Endometrial microvascular endothelial cells (primary cell): ENCODE measurements at regions not wholly inside any gene's neighbourhood (a gene's known extent, or its start where the extent isn't known, plus 50 kb on each side); places are given as distances from the start of the nearest gene placed in this dataset.

Experiments used
- in situ Hi-C: cut with HindIII; loops from 2 replicates; pipeline ENCODE4 v1.10.0; 2017; ENCODE audit warnings: low sequenced_read_pairs, low pct_unique_long_range_greater_than_20kb; ENCODE audit errors: inconsistent ontology term

- in situ Hi-C loops = no loop called here
These were observed 201.1 kb upstream of the ARGLU1 start for GRCh38 chr13:106768991-106769390.

- in situ Hi-C loops = no loop called here
These were observed 194.8 kb upstream of the ARGLU1 start for GRCh38 chr13:106762708-106763107.

GRCh38 chr13:106756446-106756845, 188.5 kb upstream of the ARGLU1 start:
- in situ Hi-C loops = no loop called here

- in situ Hi-C loops = no loop called here
These were observed 187.6 kb upstream of the ARGLU1 start for GRCh38 chr13:106755542-106755941.

- in situ Hi-C loops = no loop called here
These were observed 185.3 kb upstream of the ARGLU1 start for GRCh38 chr13:106753251-106753650.

- in situ Hi-C loops = no loop called here
These were observed 184.7 kb upstream of the ARGLU1 start for GRCh38 chr13:106752584-106753170.

- in situ Hi-C loops = no loop called here
These were observed 180.8 kb upstream of the ARGLU1 start for GRCh38 chr13:106748785-106749184.

GRCh38 chr13:106744516-106744915, 176.6 kb upstream of the ARGLU1 start:
- in situ Hi-C loops = no loop called here

GRCh38 chr13:106738186-106738678, 170.3 kb upstream of the ARGLU1 start:
- in situ Hi-C loops = no loop called here

- in situ Hi-C loops = no loop called here
These were observed 169.0 kb upstream of the ARGLU1 start for GRCh38 chr13:106736941-106737340.

GRCh38 chr13:106734198-106734597, 166.3 kb upstream of the ARGLU1 start:
- in situ Hi-C loops = no loop called here

GRCh38 chr13:106723036-106723435, 155.1 kb upstream of the ARGLU1 start:
- in situ Hi-C loops = no loop called here

- in situ Hi-C loops = no loop called here
These were observed 154.7 kb upstream of the ARGLU1 start for GRCh38 chr13:106722620-106723019.

GRCh38 chr13:106721599-106721998, 153.7 kb upstream of the ARGLU1 start:
- in situ Hi-C loops = no loop called here

GRCh38 chr13:106714271-106714982, 146.5 kb upstream of the ARGLU1 start:
- in situ Hi-C loops = no loop called here

GRCh38 chr13:106712381-106712780, 144.4 kb upstream of the ARGLU1 start:
- in situ Hi-C loops = no loop called here

- in situ Hi-C loops = no loop called here
These were observed 142.3 kb upstream of the ARGLU1 start for GRCh38 chr13:106710266-106710665.

GRCh38 chr13:106709522-106709921, 141.6 kb upstream of the ARGLU1 start:
- in situ Hi-C loops = no loop called here

- in situ Hi-C loops = no loop called here
These were observed 134.6 kb upstream of the ARGLU1 start for GRCh38 chr13:106702505-106702904.

GRCh38 chr13:106701771-106702341, 133.9 kb upstream of the ARGLU1 start:
- in situ Hi-C loops = no loop called here
